HG02884 (cell line): ENCODE measurements at regions not wholly inside any gene's neighbourhood (a gene's known extent, or its start where the extent isn't known, plus 50 kb on each side); places are given as distances from the start of the nearest gene placed in this dataset.
"Not testable (repeated sequence)": the region's sequence is repeated elsewhere in the genome, so short reads cannot be mapped to it uniquely, and the experiment has no call there.

ENCODE experiments used
- ATAC-seq: cut with Tn5 transposase; IDR thresholded peaks from one replicate; pipeline ENCODE4 v1.9.1; 2021; ENCODE audit warnings: mild to moderate bottlenecking, moderate library complexity; ENCODE audit not compliant: unreplicated experiment

GRCh38 chr3:106908181-106908938 lies 468.9 kb upstream of the CCDC54 start:
- ATAC-seq, result no peak

DNA sequence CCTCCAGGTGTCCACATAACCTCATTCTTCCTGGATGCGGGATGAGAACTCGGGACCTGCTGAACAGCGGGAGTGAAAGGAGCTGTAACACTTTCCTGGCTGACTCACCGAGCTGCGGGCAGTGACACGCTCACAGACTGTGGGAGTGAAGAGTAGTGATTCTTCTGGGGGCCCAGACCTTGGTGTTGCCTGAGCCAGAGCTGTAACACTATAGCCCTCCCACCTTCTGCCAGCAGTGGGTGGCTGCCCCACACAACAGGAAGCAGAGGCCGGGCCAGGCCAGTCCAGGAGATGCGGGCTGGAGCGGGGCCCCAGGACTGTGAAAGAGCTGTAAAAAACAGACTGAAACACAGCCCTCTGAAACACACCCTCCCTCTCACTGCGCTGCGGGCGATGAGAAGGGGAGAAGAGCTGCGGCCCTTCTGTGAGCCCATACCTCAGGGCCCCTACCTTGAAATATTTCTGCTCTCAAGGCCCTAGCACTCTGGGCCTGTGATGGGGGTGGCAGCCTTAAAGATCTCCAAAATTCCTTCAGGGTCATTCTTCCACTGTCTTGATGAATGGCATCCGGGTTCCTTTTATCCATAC lies 464.0 kb upstream of the CCDC54 start:
- ATAC-seq, result no peak

DNA sequence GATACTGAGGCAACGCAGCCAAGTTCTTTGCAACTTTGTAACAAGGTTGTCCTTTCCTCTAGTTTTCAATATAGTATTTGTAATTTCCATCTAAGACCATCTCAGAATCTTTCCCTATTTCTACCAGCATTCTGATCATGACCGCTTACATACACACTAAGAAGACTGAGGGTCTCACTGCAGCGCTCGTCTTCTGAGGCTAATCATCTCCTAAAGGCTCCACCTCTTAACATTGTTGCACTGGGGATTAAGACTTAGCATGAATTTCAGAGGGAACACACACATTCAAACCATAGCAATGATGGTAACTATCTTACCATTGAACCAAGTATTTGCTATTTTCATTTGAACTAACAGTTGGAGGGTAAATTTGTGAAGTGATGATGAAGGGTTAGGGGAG lies 463.3 kb upstream of the CCDC54 start:
- no peak for ATAC-seq

DNA sequence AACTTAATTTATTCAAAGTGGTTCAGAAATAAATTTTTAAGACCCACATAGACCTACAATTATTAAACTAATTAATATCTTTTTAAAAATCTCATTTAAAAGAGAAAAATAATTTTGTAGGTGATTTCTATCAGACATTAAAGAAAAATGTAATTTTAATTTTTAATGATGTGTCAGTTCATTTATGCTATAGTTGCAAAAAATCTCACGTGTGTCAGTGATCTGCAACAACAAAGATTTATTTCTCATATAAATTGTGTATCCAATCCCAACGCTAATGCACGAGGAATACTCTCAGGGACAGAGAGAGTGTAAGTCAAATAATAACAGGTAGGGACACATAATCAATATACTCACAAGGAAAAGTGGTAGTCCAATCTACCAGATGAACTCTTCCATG lies 456.6 kb upstream of the CCDC54 start:
- ATAC-seq, result no peak

- ATAC-seq, result no peak
Measured at GRCh38 chr3:106929081-106929480, 448.2 kb upstream of the CCDC54 start.

- no peak for ATAC-seq
Measured at GRCh38 chr3:106930086-106930485, 447.2 kb upstream of the CCDC54 start.

DNA sequence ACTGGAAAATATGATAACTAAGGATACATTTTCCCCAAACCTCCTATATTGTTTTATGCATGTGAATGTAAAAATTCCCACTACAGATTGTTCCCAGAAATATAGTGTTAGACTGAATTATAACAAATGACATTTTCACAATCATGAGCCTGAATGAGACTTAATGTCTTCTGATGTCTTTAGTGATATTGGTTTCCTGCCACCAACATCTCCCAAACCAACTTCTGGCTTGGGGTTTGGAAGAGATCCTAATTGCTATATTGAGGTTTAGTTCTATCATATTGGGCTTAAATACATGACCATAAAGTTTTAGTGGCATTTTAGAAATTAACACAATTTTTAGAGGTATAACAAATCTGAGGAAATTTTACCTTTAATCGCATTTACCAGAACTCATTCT lies 445.3 kb upstream of the CCDC54 start:
- no peak for ATAC-seq

- ATAC-seq, result no peak
Measured at GRCh38 chr3:106936337-106936736, 440.9 kb upstream of the CCDC54 start.

DNA sequence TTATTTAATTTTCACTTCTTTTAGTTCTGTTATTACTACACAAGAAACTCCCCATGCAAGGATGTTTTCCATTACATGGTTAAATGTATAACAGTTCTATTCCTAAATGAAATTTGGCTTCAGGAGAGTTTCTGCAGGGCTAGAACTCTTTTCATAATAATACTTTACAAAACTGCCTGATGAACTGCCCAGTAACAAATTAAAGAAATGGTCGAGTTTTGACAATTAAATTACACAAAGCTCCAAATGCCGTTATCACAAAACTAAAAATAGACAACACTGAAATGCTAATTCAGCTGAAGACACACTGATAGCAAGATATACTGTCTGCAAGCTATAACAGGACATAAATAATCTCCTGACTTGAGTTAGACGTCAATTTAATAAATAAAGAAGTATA lies 435.2 kb upstream of the CCDC54 start:
- no peak for ATAC-seq

- ATAC-seq, result no peak
Measured at GRCh38 chr3:106943071-106943470, 434.2 kb upstream of the CCDC54 start.

DNA sequence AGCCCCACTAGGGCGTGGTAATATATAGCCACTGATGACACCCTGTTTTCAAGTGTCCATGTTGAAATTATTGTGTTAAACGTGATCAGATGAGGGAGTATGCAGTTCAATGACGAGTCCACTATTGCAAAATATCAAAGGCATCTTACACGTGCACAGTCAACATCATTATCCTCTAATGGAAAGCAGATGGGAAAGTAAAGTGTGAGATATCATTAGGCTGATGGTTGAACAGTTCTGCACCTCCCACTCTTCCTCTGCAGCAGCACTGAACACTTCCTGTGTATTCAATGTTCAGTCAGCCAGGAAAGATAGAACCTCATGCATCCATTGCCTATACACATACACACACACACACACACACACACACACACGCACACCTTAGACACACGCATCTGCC lies 431.8 kb upstream of the CCDC54 start:
- peak; percentile 57 for ATAC-seq

GRCh38 chr3:106946866-106947265 lies 430.4 kb upstream of the CCDC54 start:
- ATAC-seq, result no peak

DNA sequence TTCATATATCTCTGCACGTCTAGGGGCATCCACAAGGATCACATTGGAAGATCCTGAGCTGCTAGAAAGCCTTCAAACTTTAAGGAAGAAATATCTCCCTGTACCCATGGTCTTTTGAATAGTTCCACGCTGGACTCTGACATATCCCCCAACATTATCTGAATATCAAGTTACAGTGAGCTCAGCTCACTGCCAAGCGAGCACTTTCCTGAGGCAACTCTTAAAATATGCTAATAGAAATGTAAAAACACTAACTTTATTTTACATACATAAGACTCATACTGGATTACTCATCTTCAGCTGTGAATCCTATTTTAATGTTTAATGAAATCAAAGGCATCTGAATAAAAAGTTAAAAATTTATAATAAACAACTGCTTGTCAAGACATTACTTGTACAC lies 420.2 kb upstream of the CCDC54 start:
- ATAC-seq, result no peak

DNA sequence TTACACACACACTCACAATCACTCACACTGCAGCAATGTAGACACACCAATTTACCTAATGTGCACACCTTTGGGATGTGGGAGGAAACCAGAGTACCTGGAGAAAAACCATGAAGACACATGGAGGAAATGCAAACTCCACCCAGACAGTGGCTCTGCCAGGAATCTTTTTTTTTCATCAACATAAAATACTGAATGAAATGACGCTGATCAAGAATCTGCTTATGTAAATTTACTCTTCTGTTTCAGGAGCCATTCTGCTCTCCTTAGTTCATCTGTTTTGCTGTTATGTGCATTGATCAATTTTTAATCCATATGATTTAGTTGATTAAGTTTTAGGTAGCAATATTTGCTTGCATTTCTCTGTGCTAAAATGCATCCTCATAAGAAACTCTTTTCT lies 414.2 kb upstream of the CCDC54 start:
- ATAC-seq, result no peak

GRCh38 chr3:106963442-106963841 lies 413.8 kb upstream of the CCDC54 start:
- ATAC-seq, result no peak

DNA sequence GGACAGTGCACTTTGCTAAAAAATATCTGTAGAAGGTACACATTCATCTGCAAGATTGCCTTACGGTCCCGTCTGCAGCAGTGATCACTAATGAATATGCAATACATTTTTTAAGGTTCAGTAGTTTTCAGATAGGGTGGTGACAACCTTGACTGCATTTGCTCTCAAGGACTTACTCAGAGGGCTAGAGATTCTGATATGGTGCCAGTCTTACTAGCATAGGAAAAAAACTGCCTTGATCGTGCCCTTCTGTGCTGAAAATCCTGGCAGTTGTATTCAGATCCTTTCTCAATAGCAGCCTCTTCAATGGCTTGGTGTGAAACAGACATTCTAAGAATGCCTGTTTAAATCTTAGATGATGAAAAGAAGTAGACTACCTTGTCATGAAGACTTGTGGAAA lies 411.9 kb upstream of the CCDC54 start:
- ATAC-seq, result no peak

DNA sequence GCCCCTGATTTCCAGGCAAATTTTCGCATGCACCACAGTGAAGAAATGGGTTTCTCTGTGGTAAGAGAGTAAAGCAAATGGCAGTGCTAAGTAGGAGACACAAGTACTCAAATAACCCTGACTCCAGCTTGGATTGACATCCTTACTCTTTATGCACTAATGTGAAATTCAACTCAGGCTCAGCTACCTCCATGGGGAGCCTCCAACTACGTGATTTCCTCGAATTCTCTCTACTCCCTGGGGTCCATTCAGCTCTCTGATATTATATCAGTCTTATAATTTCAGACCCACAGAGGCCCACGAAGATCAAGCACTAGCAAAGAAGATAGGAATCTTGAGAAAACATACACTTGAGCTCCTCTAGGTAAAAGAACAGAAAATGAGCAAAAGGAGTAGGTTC lies 407.6 kb upstream of the CCDC54 start:
- no peak for ATAC-seq

- ATAC-seq, result no peak
Measured at GRCh38 chr3:106981392-106981791, 395.8 kb upstream of the CCDC54 start.

DNA sequence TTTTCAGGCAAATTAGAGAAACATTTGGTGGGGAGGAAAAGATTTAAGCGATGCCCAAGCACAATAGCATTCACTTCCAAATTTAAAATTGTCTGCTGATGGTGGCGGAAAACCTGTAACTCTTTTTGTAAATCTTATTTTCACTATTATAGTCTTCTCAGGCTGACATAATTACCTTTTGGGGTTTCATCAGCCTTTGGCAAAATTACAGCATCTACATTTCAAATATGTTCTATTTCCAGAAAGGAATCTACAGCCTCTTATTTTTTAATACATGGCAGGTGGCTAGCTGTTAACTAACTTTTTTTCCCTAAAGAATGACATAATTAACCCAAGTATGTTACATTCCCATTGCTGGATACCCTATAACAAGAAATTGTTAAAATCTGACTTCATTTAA lies 391.5 kb upstream of the CCDC54 start:
- no peak for ATAC-seq

GRCh38 chr3:106998841-106999682 lies 378.2 kb upstream of the CCDC54 start:
- ATAC-seq, result peak; percentile 44

DNA sequence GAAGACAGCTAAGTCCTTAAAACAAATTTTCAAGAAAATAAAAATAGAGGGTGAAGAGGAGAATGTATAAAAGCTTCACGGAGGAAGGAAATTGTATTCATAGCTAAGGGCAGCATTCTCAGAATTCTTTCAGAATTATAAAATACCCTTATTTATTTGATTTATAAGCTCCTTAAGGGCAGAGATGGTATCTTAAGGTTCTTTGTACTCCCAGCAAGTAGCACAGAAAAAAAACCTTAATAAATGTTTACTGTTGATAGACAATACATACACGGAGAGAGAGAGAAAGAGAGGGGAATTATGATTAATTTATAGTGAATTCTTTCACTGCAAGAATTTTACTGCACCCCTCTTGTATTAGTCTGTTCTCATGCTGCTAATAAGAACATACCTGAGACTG lies 375.6 kb upstream of the CCDC54 start:
- no peak for ATAC-seq

DNA sequence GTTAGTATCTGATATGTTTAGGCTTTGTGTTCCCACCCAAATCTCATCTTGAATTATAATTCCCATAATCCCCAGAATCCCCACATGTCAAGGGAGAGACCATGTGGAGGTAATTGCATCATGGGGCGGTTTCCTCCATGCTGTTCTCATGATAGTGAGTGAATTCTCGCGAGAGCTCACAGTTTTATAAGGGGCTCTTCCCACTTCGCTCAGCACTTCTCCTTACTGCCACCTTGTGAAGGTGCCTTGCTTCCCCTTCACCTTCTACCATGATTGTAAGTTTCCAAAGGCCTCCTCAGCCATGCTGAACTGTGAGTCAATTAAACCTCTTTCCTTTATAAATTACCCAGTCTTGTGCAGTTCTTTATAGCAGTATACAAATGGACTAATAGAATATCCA lies 371.9 kb upstream of the CCDC54 start:
- ATAC-seq, result not testable (repeated sequence)
